GM19351 (cell line): ENCODE measurements at regions not wholly inside any gene's neighbourhood (a gene's known extent, or its start where the extent isn't known, plus 50 kb on each side); places are given as distances from the start of the nearest gene placed in this dataset.
"Not testable (repeated sequence)": the region's sequence is repeated elsewhere in the genome, so short reads cannot be mapped to it uniquely, and the experiment has no call there.

Experiments
- ATAC-seq: cut with Tn5 transposase; IDR thresholded peaks from one replicate; pipeline ENCODE4 v1.9.1; 2021; ENCODE audit warnings: mild to moderate bottlenecking, moderate library complexity; ENCODE audit not compliant: unreplicated experiment

GRCh38 chr5:122665051-122665450, 109.8 kb upstream of the SNX2 start:
- no peak for ATAC-seq

DNA sequence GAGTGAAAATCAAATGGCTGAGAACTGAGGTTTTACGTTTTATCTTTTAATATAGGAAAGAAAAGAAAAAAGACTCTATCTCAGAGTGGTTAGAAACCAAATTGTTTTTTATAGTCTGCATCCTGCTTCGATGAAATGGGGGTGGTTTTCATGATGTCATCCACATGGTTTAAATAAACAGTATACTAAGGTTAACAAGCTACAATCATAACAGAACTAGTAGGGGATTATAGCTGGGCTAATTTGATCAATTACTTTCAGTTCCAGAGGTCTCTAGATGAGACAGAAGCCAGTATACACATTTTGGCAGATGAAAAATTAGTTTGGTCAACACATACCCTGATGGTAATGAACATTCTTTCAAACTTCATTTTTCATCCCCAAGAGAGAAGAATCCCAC, 106.3 kb upstream of the SNX2 start:
- peak; percentile 78 for ATAC-seq

DNA sequence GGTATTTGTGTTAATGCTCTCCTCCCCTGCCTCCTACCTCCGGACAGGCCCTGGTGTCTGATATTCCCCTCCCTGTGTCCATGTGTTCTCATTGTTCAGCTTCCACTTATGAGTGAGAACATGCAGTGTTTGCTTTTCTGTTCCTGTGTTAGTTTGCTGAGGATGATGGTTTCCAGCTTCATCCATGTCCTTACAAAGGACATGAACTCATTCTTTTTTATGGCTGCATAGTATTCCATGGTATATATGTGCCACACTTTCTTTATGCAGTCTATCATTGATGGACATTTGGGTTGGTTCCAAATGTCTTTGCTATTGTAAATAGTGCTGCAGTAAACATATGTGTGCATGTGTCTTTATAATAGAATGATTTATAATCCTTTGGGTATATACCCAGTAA, 105.2 kb upstream of the SNX2 start:
- ATAC-seq = not testable (repeated sequence)

DNA sequence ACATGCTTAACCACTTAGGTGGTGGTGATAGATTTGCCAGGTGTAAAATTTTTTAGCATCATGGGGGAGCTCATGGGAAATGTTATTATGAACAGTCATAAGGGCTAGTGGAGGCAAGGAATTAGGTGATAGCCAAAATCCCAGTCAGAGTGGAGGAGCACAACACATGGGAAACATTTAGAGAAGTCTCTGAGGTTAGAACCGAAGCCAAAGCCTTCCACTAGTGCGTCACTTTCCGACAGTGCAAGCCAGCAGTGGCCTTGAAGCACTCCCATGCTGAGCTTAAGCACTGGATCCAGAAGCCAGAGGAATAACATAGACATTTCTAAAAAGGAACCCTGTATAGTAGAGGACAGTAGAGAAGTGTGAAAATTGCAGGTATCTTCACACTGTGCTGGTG, 101.5 kb upstream of the SNX2 start:
- no peak for ATAC-seq

GRCh38 chr5:122674385-122674784, 100.5 kb upstream of the SNX2 start:
- ATAC-seq = no peak

DNA sequence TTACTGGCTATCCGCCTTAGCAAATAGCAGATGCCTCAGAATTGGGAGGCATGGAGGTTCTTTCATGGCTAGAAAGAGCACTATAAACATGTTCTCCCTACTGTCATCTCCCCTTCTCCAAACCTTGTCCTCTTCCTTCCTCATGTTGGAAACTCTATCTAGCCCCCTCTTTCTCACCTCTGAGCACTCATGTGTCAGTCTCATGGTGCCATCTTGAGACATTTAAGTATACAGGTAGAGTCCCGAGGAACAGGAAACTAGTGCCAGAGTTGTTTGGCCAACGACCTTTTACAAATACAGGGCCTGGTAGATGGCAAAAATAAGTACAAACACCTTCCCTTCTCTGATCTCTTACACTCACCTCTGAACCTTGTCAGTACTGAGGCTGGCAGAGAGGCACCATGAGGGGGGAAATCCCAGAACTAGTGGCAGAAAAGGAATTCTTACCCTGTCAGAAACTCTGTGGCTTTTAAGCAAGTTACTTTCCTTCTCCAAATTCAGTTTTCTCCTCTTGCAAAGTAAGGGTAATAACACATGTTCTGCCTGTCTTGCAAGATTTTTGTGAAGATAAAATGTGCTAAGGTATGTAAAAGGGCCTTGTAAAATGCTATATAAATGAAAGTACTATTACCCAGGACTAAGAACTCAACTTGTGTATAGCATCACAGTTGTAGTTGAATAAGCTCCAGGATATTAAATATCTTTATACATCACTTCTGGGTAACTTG, 94.1 kb upstream of the SNX2 start:
- ATAC-seq = no peak

DNA sequence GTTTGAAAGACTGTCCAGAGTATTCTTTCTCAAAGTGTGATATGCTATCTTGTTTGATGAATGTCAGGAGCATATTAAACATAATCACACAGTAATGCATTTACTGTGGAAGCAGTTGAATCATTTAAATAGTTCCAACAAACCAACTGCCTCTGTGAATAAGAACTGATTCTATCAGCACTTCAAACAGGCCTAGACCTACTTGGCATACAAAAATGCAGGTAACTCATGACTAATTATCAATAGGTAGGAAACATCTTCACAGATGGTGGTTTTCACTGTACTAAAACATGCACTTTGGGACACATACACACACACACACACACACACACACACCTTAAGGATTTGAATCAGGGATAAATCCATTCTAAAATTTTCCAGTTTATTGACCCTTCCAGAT, 91.2 kb upstream of the SNX2 start:
- no peak for ATAC-seq

DNA sequence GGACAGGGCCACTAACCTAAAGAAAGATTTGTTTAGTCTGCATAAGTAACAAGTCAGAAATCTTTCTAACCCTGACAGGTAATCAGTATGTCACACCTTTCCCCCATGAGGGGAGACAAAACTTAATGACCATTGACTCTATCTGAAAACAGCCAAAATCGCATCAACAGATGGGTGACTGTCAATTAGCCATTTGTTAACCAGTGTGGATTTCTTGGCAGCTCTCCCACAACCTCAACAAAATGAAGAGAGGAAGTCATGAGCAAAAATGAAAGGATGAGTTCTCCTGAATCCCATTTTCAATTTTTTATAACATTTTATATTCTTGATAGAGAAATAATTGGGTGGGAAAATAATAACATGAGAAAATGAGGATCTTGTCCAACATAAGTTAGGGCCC, 84.6 kb upstream of the SNX2 start:
- ATAC-seq = no peak

- ATAC-seq = no peak
Measured at GRCh38 chr5:122691931-122692330, 82.9 kb upstream of the SNX2 start.

- ATAC-seq = peak; percentile 44
Measured at GRCh38 chr5:122693963-122694362, 80.9 kb upstream of the SNX2 start.

DNA sequence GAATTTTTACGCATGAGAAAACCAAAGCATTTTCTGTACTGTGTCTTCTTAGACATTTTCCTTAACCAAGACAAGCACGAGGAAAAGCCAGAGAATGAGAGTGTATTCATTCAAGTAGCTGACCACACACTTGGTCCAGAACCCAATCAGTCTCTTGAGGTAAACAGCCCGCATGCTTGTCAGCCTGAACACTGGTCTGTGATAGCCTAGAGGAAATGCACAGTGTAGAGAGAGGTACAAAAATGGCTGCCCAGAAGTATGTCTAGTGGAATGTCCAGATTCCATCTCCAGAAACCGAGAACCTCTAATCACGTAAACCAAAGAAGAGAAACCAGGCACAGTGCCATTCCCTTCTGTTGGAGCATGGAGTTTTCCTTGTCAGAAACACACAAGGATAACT, 80.0 kb upstream of the SNX2 start:
- no peak for ATAC-seq

- not testable (repeated sequence) for ATAC-seq
Measured at GRCh38 chr5:122696735-122697134, 78.1 kb upstream of the SNX2 start.

- ATAC-seq = no peak
Measured at GRCh38 chr5:122697191-122697590, 77.7 kb upstream of the SNX2 start.

DNA sequence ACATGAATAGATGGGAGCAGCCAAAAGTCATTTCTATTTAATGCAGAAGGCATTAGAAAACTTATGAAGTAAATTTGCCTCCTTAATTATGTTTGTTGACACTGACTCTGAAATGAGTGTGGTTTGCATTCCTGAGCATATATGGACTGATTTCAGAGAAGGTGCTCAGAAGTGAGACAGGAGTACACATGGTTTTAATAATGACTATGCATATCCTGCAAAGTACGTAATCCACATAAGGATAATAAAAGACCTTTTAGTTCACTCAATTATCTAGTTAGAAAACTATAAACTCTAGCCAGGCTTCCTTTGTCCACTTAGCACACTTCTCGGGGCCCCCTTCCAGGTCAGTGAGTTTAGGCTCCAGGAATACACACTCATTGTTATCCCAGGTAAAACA, 75.7 kb upstream of the SNX2 start:
- no peak for ATAC-seq

DNA sequence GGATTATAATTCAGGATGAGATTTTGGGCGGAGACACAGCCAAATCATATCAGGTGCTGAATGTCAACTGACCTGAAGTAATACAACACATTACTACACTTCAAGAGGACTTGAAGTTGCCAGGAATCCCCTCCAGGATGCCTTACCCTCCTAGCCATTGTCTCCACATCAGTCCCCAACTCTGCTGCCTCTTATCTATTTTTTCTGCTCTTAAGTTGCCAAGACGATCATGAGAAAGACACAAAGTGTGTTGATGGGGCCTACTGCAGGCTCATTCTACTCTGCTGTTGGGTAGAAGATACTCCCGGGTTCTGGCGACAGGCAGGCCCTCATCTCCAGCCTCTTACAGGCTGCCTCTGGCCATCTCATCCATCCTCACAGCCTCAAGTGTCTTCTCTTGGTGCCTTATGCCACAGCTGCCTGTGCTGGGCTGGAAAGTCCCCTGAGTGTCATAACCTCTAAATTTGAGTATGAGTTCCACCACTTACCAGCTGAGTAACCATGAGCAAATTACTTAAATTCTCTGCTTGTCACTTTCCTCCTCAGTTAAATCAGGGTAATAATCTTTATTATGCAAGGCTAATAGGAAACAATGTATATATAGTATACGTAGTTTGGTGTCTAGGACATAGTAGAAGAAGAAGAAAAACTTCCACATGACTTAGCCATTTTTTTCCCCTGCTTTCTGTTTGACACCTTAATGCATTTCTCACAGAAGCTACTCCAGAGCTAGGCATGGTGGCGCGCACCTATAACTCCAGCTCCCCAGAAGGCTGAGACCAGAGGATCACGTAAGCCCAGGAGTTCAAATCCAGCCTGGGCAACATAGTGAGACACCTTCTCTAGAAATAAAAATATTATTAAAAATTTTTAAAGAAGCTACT, 73.0 kb upstream of the SNX2 start:
- ATAC-seq = peak; percentile 98

- no peak for ATAC-seq
Measured at GRCh38 chr5:122702524-122702875, 72.4 kb upstream of the SNX2 start.

GRCh38 chr5:122703203-122703602, 71.7 kb upstream of the SNX2 start:
- no peak for ATAC-seq

GRCh38 chr5:122704247-122705036, 70.4 kb upstream of the SNX2 start:
- no peak for ATAC-seq

GRCh38 chr5:122705851-122706250, 69.0 kb upstream of the SNX2 start:
- no peak for ATAC-seq

DNA sequence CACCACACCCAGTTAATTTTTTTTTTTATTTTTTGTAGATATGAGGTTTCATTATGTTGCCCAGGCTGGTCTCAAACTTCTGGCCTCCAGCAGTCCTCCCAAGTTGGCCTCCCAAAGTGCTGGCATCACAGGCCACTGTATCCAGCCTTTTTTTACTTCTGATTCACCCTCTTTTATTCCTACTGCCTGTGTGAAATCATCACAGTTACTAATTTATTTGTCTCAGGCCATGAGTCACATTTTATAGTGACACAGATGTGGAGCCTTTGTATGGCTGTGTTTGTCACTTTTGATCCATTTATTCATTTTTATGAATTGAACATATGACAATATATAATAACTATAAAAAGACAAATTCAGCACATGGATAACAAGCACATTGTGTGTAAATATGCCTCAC, 67.1 kb upstream of the SNX2 start:
- no peak for ATAC-seq

GRCh38 chr5:122713041-122713440, 61.8 kb upstream of the SNX2 start:
- ATAC-seq = no peak

DNA sequence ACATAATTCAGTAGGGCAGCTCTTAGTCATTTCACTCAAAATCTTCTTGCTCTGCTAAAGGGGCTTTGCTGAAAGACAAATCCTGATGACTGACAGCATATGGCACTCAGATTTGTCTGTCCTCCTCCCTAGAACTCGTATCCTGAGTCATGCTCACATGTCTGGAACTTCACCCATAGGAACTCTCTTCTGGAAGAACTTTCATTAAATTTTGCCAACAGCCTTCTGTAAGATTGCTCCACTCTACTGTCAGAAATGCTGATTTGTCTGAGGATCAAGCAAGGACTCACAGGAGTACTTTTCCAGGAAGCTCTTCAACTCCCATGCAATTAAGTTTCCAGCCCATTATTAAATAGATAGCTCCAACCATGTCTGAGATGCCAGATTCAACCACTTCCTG, 59.8 kb upstream of the SNX2 start:
- ATAC-seq = no peak
